Activated naive CD4-positive, alpha-beta T cell treated with anti-CD3 and anti-CD28 coated beads for 36 hours (primary cell): ENCODE measurements at regions not wholly inside any gene's neighbourhood (a gene's known extent, or its start where the extent isn't known, plus 50 kb on each side); places are given as distances from the start of the nearest gene placed in this dataset.
"Not testable (repeated sequence)": the region's sequence is repeated elsewhere in the genome, so short reads cannot be mapped to it uniquely, and the experiment has no call there.

Experiments
- CTCF ChIA-PET: fragments of 350-600 bp; sonication (Branson Sonifier 250); formaldehyde crosslinking; loops from one replicate; lab custom pipeline; 2021; ENCODE audit warnings: antibody characterized with exemption; lab: Charles Lee
- DNase-seq: peaks from one replicate; pipeline ENCODE4 v3.0.0-alpha.2; 2020
- H3K27ac Mint-ChIP-seq: one replicate; pipeline ENCODE4 v1.8.0; 2021; ENCODE audit warnings: mild to moderate bottlenecking, mixed read lengths
- H3K27me3 Mint-ChIP-seq: one replicate; pipeline ENCODE4 v1.8.0; 2021; ENCODE audit warnings: low read depth, mixed read lengths
- H3K36me3 Mint-ChIP-seq: one replicate; pipeline ENCODE4 v1.8.0; 2021; ENCODE audit warnings: low read depth, mixed read lengths
- H3K4me1 Mint-ChIP-seq: one replicate; pipeline ENCODE4 v1.8.0; 2021; ENCODE audit warnings: low read depth, mixed read lengths
- H3K4me3 Mint-ChIP-seq: one replicate; pipeline ENCODE4 v1.8.0; 2021; ENCODE audit warnings: mild to moderate bottlenecking, moderate library complexity, mixed read lengths
- H3K9me3 Mint-ChIP-seq: one replicate; pipeline ENCODE4 v1.8.0; 2021; ENCODE audit warnings: mixed read lengths
- intact Hi-C: fragments of 100-400 bp; cut with micrococcal nuclease; formaldehyde crosslinking; loops from one replicate; pipeline ENCODE4 v1.15.1; 2023

- no peak overlapping the region for H3K27ac Mint-ChIP-seq
- no peak for DNase-seq
- intact Hi-C loops, result no loop called here
- CTCF ChIA-PET, result no interaction called here
- H3K36me3 Mint-ChIP-seq, result no peaks in the 10 kb centered on the region
- no peak overlapping the region for H3K4me3 Mint-ChIP-seq
- H3K9me3 Mint-ChIP-seq, result no peaks in the 10 kb centered on the region
- peaks cover 22% of the 10 kb centered on the region for H3K27me3 Mint-ChIP-seq
- H3K4me1 Mint-ChIP-seq, result peaks cover 9% of the 10 kb centered on the region
These were observed 234.9 kb downstream of the SKIDA1 start for GRCh38 chr10:21290499-21291160.

GRCh38 chr10:21289961-21290360 is 235.5 kb downstream of the SKIDA1 start:
- peaks cover 19% of the 10 kb centered on the region for H3K27me3 Mint-ChIP-seq
- CTCF ChIA-PET, result no interaction called here
- H3K36me3 Mint-ChIP-seq, result no peaks in the 10 kb centered on the region
- H3K27ac Mint-ChIP-seq, result no peak overlapping the region
- peaks cover 9% of the 10 kb centered on the region for H3K4me1 Mint-ChIP-seq
- intact Hi-C loops, result no loop called here
- H3K4me3 Mint-ChIP-seq, result no peak overlapping the region
- no peak for DNase-seq
- no peaks in the 10 kb centered on the region for H3K9me3 Mint-ChIP-seq

- H3K9me3 Mint-ChIP-seq, result no peaks in the 10 kb centered on the region
- peaks cover 9% of the 10 kb centered on the region for H3K4me1 Mint-ChIP-seq
- H3K27me3 Mint-ChIP-seq, result peaks cover 15% of the 10 kb centered on the region
- intact Hi-C loops, result no loop called here
- H3K4me3 Mint-ChIP-seq, result no peak overlapping the region
- H3K27ac Mint-ChIP-seq, result no peak overlapping the region
- no peaks in the 10 kb centered on the region for H3K36me3 Mint-ChIP-seq
- CTCF ChIA-PET, result no interaction called here
- DNase-seq, result no peak
These were observed 236.2 kb downstream of the SKIDA1 start for GRCh38 chr10:21289271-21289670.

GRCh38 chr10:21285742-21286331 is 239.6 kb downstream of the SKIDA1 start:
- no peaks in the 10 kb centered on the region for H3K9me3 Mint-ChIP-seq
- intact Hi-C loops, result no loop called here
- H3K4me3 Mint-ChIP-seq, result no peak overlapping the region
- H3K4me1 Mint-ChIP-seq, result no peaks in the 10 kb centered on the region
- no peak overlapping the region for H3K27ac Mint-ChIP-seq
- DNase-seq, result no peak
- no peaks in the 10 kb centered on the region for H3K36me3 Mint-ChIP-seq
- H3K27me3 Mint-ChIP-seq, result peaks cover 3% of the 10 kb centered on the region
- CTCF ChIA-PET, result no interaction called here

- intact Hi-C loops, result no loop called here
- Mint-ChIP-seq H3K27me3 (no peaks in the 10 kb centered on the region), H3K4me1 (no peaks in the 10 kb centered on the region)
These were observed 240.3 kb downstream of the SKIDA1 start for GRCh38 chr10:21285207-21285606.

GRCh38 chr10:21284301-21284700 is 241.2 kb downstream of the SKIDA1 start:
- Mint-ChIP-seq H3K27me3 (no peaks in the 10 kb centered on the region), H3K36me3 (no peaks in the 10 kb centered on the region), H3K4me1 (no peaks in the 10 kb centered on the region), H3K9me3 (no peaks in the 10 kb centered on the region), H3K4me3 (no peak overlapping the region), H3K27ac (no peak overlapping the region)
- intact Hi-C loops, result no loop called here
- no peak for DNase-seq
- CTCF ChIA-PET, result no interaction called here

More at GRCh38 chr10:21285207-21285606, 240.3 kb downstream of the SKIDA1 start:
- no peak overlapping the region for H3K4me3 Mint-ChIP-seq
- H3K36me3 Mint-ChIP-seq, result no peaks in the 10 kb centered on the region
- CTCF ChIA-PET, result no interaction called here
- no peaks in the 10 kb centered on the region for H3K9me3 Mint-ChIP-seq
- H3K27ac Mint-ChIP-seq, result no peak overlapping the region
- DNase-seq, result no peak

- CTCF ChIA-PET, H3K36me3 Mint-ChIP-seq, DNase-seq, H3K27me3 Mint-ChIP-seq, H3K4me1 Mint-ChIP-seq, H3K9me3 Mint-ChIP-seq, H3K4me3 Mint-ChIP-seq, H3K27ac Mint-ChIP-seq, intact Hi-C loops: not testable (repeated sequence)
These were observed 242.4 kb downstream of the SKIDA1 start for GRCh38 chr10:21283053-21283452.

- Mint-ChIP-seq H3K9me3 (no peaks in the 10 kb centered on the region), H3K4me1 (no peaks in the 10 kb centered on the region), H3K36me3 (no peaks in the 10 kb centered on the region), H3K4me3 (no peak overlapping the region), H3K27me3 (no peaks in the 10 kb centered on the region), H3K27ac (no peak overlapping the region)
- CTCF ChIA-PET, result interaction anchor here (1.2 kb wide), 1 partner anchor 671 kb away, joined by 5 read pairs; no protein-coding TSS in a partner anchor
- intact Hi-C loops, result no loop called here
- no peak for DNase-seq
These were observed 243.6 kb downstream of the SKIDA1 start for GRCh38 chr10:21281765-21282484.

- no peak for DNase-seq
- Mint-ChIP-seq H3K4me1 (no peaks in the 10 kb centered on the region), H3K9me3 (no peaks in the 10 kb centered on the region), H3K27me3 (no peaks in the 10 kb centered on the region), H3K36me3 (no peaks in the 10 kb centered on the region), H3K4me3 (no peak overlapping the region), H3K27ac (no peak overlapping the region)
- intact Hi-C loops, result no loop called here
- CTCF ChIA-PET, result interaction anchor here (0.6 to 1.3 kb wide), 3 partner anchors 10 to 1851 kb away, joined by 3 to 5 read pairs (median 4); no protein-coding TSS in a partner anchor
These were observed 244.4 kb downstream of the SKIDA1 start for GRCh38 chr10:21280971-21281572.

- no peak overlapping the region for H3K4me3 Mint-ChIP-seq
- no peaks in the 10 kb centered on the region for H3K27me3 Mint-ChIP-seq
- no peak overlapping the region for H3K27ac Mint-ChIP-seq
- intact Hi-C loops, result no loop called here
- no peak for DNase-seq
- H3K4me1 Mint-ChIP-seq, result no peaks in the 10 kb centered on the region
- CTCF ChIA-PET, result interaction anchor here (0.9 to 1.8 kb wide), 3 partner anchors 217 to 480 kb away, joined by 4 to 6 read pairs (median 4); no protein-coding TSS in a partner anchor
- H3K36me3 Mint-ChIP-seq, result no peaks in the 10 kb centered on the region
- no peaks in the 10 kb centered on the region for H3K9me3 Mint-ChIP-seq
These were observed 245.4 kb downstream of the SKIDA1 start for GRCh38 chr10:21280037-21280436.

GRCh38 chr10:21279217-21279575 is 246.3 kb downstream of the SKIDA1 start:
- CTCF ChIA-PET, result interaction anchor here (0.6 to 1.8 kb wide), 5 partner anchors 14 to 738 kb away, joined by 4 to 6 read pairs (median 4); no protein-coding TSS in a partner anchor
- Mint-ChIP-seq H3K27ac (no peak overlapping the region), H3K4me1 (no peaks in the 10 kb centered on the region), H3K4me3 (no peak overlapping the region), H3K9me3 (no peaks in the 10 kb centered on the region), H3K27me3 (no peaks in the 10 kb centered on the region), H3K36me3 (no peaks in the 10 kb centered on the region)
- DNase-seq, result no peak
- intact Hi-C loops, result loop anchor here (5.0 kb wide), 2 partner anchors 218 to 1788 kb away; no protein-coding TSS in a partner anchor
